ENCODE measurements at regions not wholly inside any gene's neighbourhood (a gene's known extent, or its start where the extent isn't known, plus 50 kb on each side); places are given as distances from the start of the nearest gene placed in this dataset.

- Histone ChIP-seq H3K27me3 (ENCODE audit: control insufficient read depth, insufficient read depth, low read length) (no peaks in the 10 kb centered on the region), H3K4me3 (ENCODE audit: insufficient read depth, low read depth, low read length) (no peak overlapping the region), H3K36me3 (replicated peaks; ENCODE audit: control insufficient read depth, insufficient read depth, low read length) (no peaks in the 10 kb centered on the region)
- DNase-seq: no peak
These were observed 276.3 kb downstream of the TFEC start for GRCh38 chr7:115754226-115754625.

- H3K27me3 ChIP-seq (ENCODE audit: control insufficient read depth, insufficient read depth, low read length): no peaks in the 10 kb centered on the region
- H3K4me3 ChIP-seq (ENCODE audit: insufficient read depth, low read depth, low read length): no peak overlapping the region
- DNase-seq: no peak
- H3K36me3 ChIP-seq (replicated peaks; ENCODE audit: control insufficient read depth, insufficient read depth, low read length): no peaks in the 10 kb centered on the region
These were observed 280.6 kb downstream of the TFEC start for GRCh38 chr7:115749924-115750323.

GRCh38 chr7:115748123-115748738 is 282.3 kb downstream of the TFEC start:
- Histone ChIP-seq H3K27me3 (ENCODE audit: control insufficient read depth, insufficient read depth, low read length) (no peaks in the 10 kb centered on the region), H3K4me3 (ENCODE audit: insufficient read depth, low read depth, low read length) (no peak overlapping the region), H3K36me3 (replicated peaks; ENCODE audit: control insufficient read depth, insufficient read depth, low read length) (no peaks in the 10 kb centered on the region)
- DNase-seq: no peak

- H3K4me3 ChIP-seq (ENCODE audit: insufficient read depth, low read depth, low read length): no peak overlapping the region
- H3K36me3 ChIP-seq (replicated peaks; ENCODE audit: control insufficient read depth, insufficient read depth, low read length): no peaks in the 10 kb centered on the region
- DNase-seq: no peak
- no peaks in the 10 kb centered on the region for H3K27me3 ChIP-seq (ENCODE audit: control insufficient read depth, insufficient read depth, low read length)
These were observed 283.4 kb downstream of the TFEC start for GRCh38 chr7:115747174-115747573.

GRCh38 chr7:115740043-115740442 is 290.5 kb downstream of the TFEC start:
- Histone ChIP-seq H3K27me3 (ENCODE audit: control insufficient read depth, insufficient read depth, low read length) (no peaks in the 10 kb centered on the region), H3K4me3 (ENCODE audit: insufficient read depth, low read depth, low read length) (no peak overlapping the region), H3K36me3 (replicated peaks; ENCODE audit: control insufficient read depth, insufficient read depth, low read length) (no peaks in the 10 kb centered on the region)
- no peak for DNase-seq

GRCh38 chr7:115734641-115735040 is 295.9 kb downstream of the TFEC start:
- Histone ChIP-seq H3K4me3 (ENCODE audit: insufficient read depth, low read depth, low read length) (no peak overlapping the region), H3K27me3 (ENCODE audit: control insufficient read depth, insufficient read depth, low read length) (no peaks in the 10 kb centered on the region), H3K36me3 (replicated peaks; ENCODE audit: control insufficient read depth, insufficient read depth, low read length) (no peaks in the 10 kb centered on the region)
- no peak for DNase-seq

- no peaks in the 10 kb centered on the region for H3K36me3 ChIP-seq (replicated peaks; ENCODE audit: control insufficient read depth, insufficient read depth, low read length)
- DNase-seq: no peak
- no peaks in the 10 kb centered on the region for H3K27me3 ChIP-seq (ENCODE audit: control insufficient read depth, insufficient read depth, low read length)
These were observed 298.6 kb downstream of the TFEC start for GRCh38 chr7:115731796-115732471.

GRCh38 chr7:115728518-115728917 is 302.0 kb downstream of the TFEC start:
- H3K27me3 ChIP-seq (ENCODE audit: control insufficient read depth, insufficient read depth, low read length): no peaks in the 10 kb centered on the region
- H3K4me3 ChIP-seq (ENCODE audit: insufficient read depth, low read depth, low read length): no peak overlapping the region
- no peaks in the 10 kb centered on the region for H3K36me3 ChIP-seq (replicated peaks; ENCODE audit: control insufficient read depth, insufficient read depth, low read length)
- no peak for DNase-seq

More at GRCh38 chr7:115731796-115732471, 298.6 kb downstream of the TFEC start:
- H3K4me3 ChIP-seq (ENCODE audit: insufficient read depth, low read depth, low read length): no peak overlapping the region

GRCh38 chr7:115724400-115725056 is 306.0 kb downstream of the TFEC start:
- H3K27me3 ChIP-seq (ENCODE audit: control insufficient read depth, insufficient read depth, low read length): no peaks in the 10 kb centered on the region
- DNase-seq: no peak

GRCh38 chr7:115722302-115722977 is 308.1 kb downstream of the TFEC start:
- Histone ChIP-seq H3K36me3 (replicated peaks; ENCODE audit: control insufficient read depth, insufficient read depth, low read length) (no peaks in the 10 kb centered on the region), H3K27me3 (ENCODE audit: control insufficient read depth, insufficient read depth, low read length) (no peaks in the 10 kb centered on the region), H3K4me3 (ENCODE audit: insufficient read depth, low read depth, low read length) (no peak overlapping the region)
- no peak for DNase-seq

More at GRCh38 chr7:115724400-115725056, 306.0 kb downstream of the TFEC start:
- Histone ChIP-seq H3K36me3 (replicated peaks; ENCODE audit: control insufficient read depth, insufficient read depth, low read length) (no peaks in the 10 kb centered on the region), H3K4me3 (ENCODE audit: insufficient read depth, low read depth, low read length) (no peak overlapping the region)

GRCh38 chr7:115721293-115722217 is 309.0 kb downstream of the TFEC start:
- no peaks in the 10 kb centered on the region for H3K27me3 ChIP-seq (ENCODE audit: control insufficient read depth, insufficient read depth, low read length)
- no peak for DNase-seq
- no peak overlapping the region for H3K4me3 ChIP-seq (ENCODE audit: insufficient read depth, low read depth, low read length)
- no peaks in the 10 kb centered on the region for H3K36me3 ChIP-seq (replicated peaks; ENCODE audit: control insufficient read depth, insufficient read depth, low read length)

GRCh38 chr7:115719963-115720362 is 310.6 kb downstream of the TFEC start:
- Histone ChIP-seq H3K4me3 (ENCODE audit: insufficient read depth, low read depth, low read length) (no peak overlapping the region), H3K36me3 (replicated peaks; ENCODE audit: control insufficient read depth, insufficient read depth, low read length) (no peaks in the 10 kb centered on the region), H3K27me3 (ENCODE audit: control insufficient read depth, insufficient read depth, low read length) (no peaks in the 10 kb centered on the region)
- DNase-seq: peak; percentile 1

GRCh38 chr7:115709664-115710063 is 320.9 kb downstream of the TFEC start:
- no peak for DNase-seq
- Histone ChIP-seq H3K36me3 (replicated peaks; ENCODE audit: control insufficient read depth, insufficient read depth, low read length) (no peaks in the 10 kb centered on the region), H3K27me3 (ENCODE audit: control insufficient read depth, insufficient read depth, low read length) (no peaks in the 10 kb centered on the region), H3K4me3 (ENCODE audit: insufficient read depth, low read depth, low read length) (no peak overlapping the region)

- DNase-seq: no peak
- Histone ChIP-seq H3K4me3 (ENCODE audit: insufficient read depth, low read depth, low read length) (no peak overlapping the region), H3K27me3 (ENCODE audit: control insufficient read depth, insufficient read depth, low read length) (no peaks in the 10 kb centered on the region)
These were observed 322.6 kb downstream of the TFEC start for GRCh38 chr7:115708013-115708341.

More at GRCh38 chr7:115708013-115708341, 322.6 kb downstream of the TFEC start:
- H3K36me3 ChIP-seq (replicated peaks; ENCODE audit: control insufficient read depth, insufficient read depth, low read length): no peaks in the 10 kb centered on the region

Measured in H7 (cell line).